GM23338 (cell line): ENCODE measurements at regions not wholly inside any gene's neighbourhood (a gene's known extent, or its start where the extent isn't known, plus 50 kb on each side); places are given as distances from the start of the nearest gene placed in this dataset.

Experiments
- ATAC-seq: fragments of 200-7000 bp; cut with Tn5 transposase; 3 replicates; pipeline ENCODE4 v1.9.1; 2020
- DNase-seq: peaks from one replicate; pipeline ENCODE4 v3.0.0-alpha.2; 2015; ENCODE audit warnings: low spot score
- H2AFZ ChIP-seq: fragments of 200-600 bp; sonication (generic); 2 replicates; pipeline ENCODE4 v1.8.0; 2016; ENCODE audit warnings: antibody characterized with exemption, mild to moderate bottlenecking, moderate library complexity
- H3F3A ChIP-seq: fragments of 200-600 bp; sonication (generic); replicated peaks from 2 replicates; pipeline ENCODE4 v1.8.0; 2017; ENCODE audit warnings: antibody characterized with exemption, mixed run types, low read depth
- H3K27ac ChIP-seq: fragments of 200-600 bp; sonication (generic); 2 replicates; pipeline ENCODE4 v1.6.1; 2016; ENCODE audit warnings: low read depth
- H3K27me3 ChIP-seq: fragments of 200-600 bp; sonication (generic); 2 replicates; pipeline ENCODE4 v1.8.0; 2016; ENCODE audit warnings: mild to moderate bottlenecking, mixed run types, moderate library complexity; ENCODE audit not compliant: insufficient read depth
- H3K36me3 ChIP-seq: fragments of 200-600 bp; sonication (generic); 2 replicates; pipeline ENCODE4 v1.8.0; 2016; ENCODE audit warnings: mild to moderate bottlenecking; ENCODE audit not compliant: insufficient read depth
- H3K4me1 ChIP-seq: fragments of 200-600 bp; sonication (generic); 2 replicates; pipeline ENCODE4 v1.8.0; 2016; ENCODE audit warnings: mild to moderate bottlenecking, moderate library complexity; ENCODE audit not compliant: insufficient read depth
- H3K4me2 ChIP-seq: fragments of 200-600 bp; sonication (generic); 2 replicates; pipeline ENCODE4 v1.7.1; 2017; ENCODE audit warnings: mixed run types
- H3K4me3 ChIP-seq: fragments of 200-600 bp; sonication (generic); 2 replicates; pipeline ENCODE4 v1.6.1; 2016; ENCODE audit warnings: mixed run types
- H3K79me2 ChIP-seq: fragments of 200-600 bp; sonication (generic); replicated peaks from 2 replicates; pipeline ENCODE4 v1.8.0; 2017; ENCODE audit warnings: mild to moderate bottlenecking; ENCODE audit not compliant: insufficient read depth
- H3K9me2 ChIP-seq: fragments of 200-600 bp; sonication (generic); 2 replicates; pipeline ENCODE4 v1.8.0; 2017; ENCODE audit not compliant: insufficient read depth
- H4K20me1 ChIP-seq: fragments of 200-600 bp; sonication (generic); replicated peaks from 2 replicates; pipeline ENCODE4 v1.8.0; 2017; ENCODE audit warnings: mild to moderate bottlenecking; ENCODE audit not compliant: insufficient read depth
- H3K27ac Mint-ChIP-seq: 2 replicates; pipeline ENCODE4 v1.8.0; 2020; ENCODE audit warnings: inconsistent platforms, mild to moderate bottlenecking, moderate library complexity, mixed read lengths
- H3K27me3 Mint-ChIP-seq: 3 replicates; pipeline ENCODE4 v1.8.0; 2022; ENCODE audit warnings: low read depth, mild to moderate bottlenecking, moderate library complexity, mixed read lengths, inconsistent platforms; ENCODE audit not compliant: insufficient read depth, poor library complexity
- H3K36me3 Mint-ChIP-seq: 3 replicates; pipeline ENCODE4 v1.8.0; 2021; ENCODE audit warnings: low read depth, mild to moderate bottlenecking, inconsistent platforms, moderate library complexity, mixed read lengths
- H3K4me1 Mint-ChIP-seq: 3 replicates; pipeline ENCODE4 v1.8.0; 2020; ENCODE audit warnings: mild to moderate bottlenecking, inconsistent platforms, mixed read lengths
- H3K4me3 Mint-ChIP-seq: 3 replicates; pipeline ENCODE4 v1.8.0; 2021; ENCODE audit warnings: moderate library complexity, mild to moderate bottlenecking, inconsistent platforms, mixed read lengths
- H3K9me3 Mint-ChIP-seq: 3 replicates; pipeline ENCODE4 v1.8.0; 2020; ENCODE audit warnings: moderate library complexity, mild to moderate bottlenecking, inconsistent platforms, mixed read lengths
- CREB1 ChIP-seq: fragments of 250-450 bp; sonication (Bioruptor Pico); IDR thresholded peaks from 2 replicates; pipeline ENCODE4 v1.5.0; 2020; ENCODE audit warnings: low read depth, mild to moderate bottlenecking, moderate library complexity
- CTCF ChIP-seq, 2 experiments: fragments of 200-600 bp in 1 of 2; sonication (generic) in 1 of 2; conservative IDR thresholded peaks; 2 replicates each; pipeline versions ENCODE4 v1.5.1 to v1.6.1; 2016 to 2017; ENCODE audit warnings: antibody characterized with exemption in 2 of 2, low read depth in 2 of 2, mild to moderate bottlenecking in 2 of 2, moderate library complexity in 1 of 2
- ETS1 ChIP-seq: IDR thresholded peaks from 2 replicates; pipeline ENCODE4 v1.6.1; 2016; ENCODE audit warnings: antibody characterized with exemption
- EZH2 ChIP-seq: fragments of 200-600 bp; sonication (generic); IDR thresholded peaks from one replicate; pipeline ENCODE4 v1.8.0; 2017; ENCODE audit warnings: antibody characterized with exemption, mild to moderate bottlenecking, low read depth; ENCODE audit not compliant: unreplicated experiment
- EZH2phosphoT487 ChIP-seq: fragments of 200-600 bp; sonication (generic); IDR thresholded peaks from one replicate; pipeline ENCODE4 v1.8.1; 2018; ENCODE audit warnings: antibody characterized with exemption; ENCODE audit not compliant: unreplicated experiment
- JUNB ChIP-seq: IDR thresholded peaks from one replicate; pipeline ENCODE4 v1.6.1; 2016; ENCODE audit warnings: antibody characterized with exemption; ENCODE audit not compliant: unreplicated experiment
- POLR2AphosphoS5 ChIP-seq: IDR thresholded peaks from 2 replicates; pipeline ENCODE4 v1.6.1; 2016; ENCODE audit warnings: antibody characterized with exemption, low read depth
- STAT1 ChIP-seq: IDR thresholded peaks from one replicate; pipeline ENCODE4 v1.6.1; 2016; ENCODE audit warnings: antibody characterized with exemption; ENCODE audit not compliant: unreplicated experiment
- ZNF114 ChIP-seq: fragments of 250-450 bp; sonication (Bioruptor Pico); IDR thresholded peaks from 2 replicates; pipeline ENCODE4 v1.5.0; 2020; ENCODE audit warnings: mild to moderate bottlenecking, moderate library complexity
- ZNF331 ChIP-seq: fragments of 250-450 bp; sonication (Bioruptor Pico); IDR thresholded peaks from 2 replicates; pipeline ENCODE4 v1.5.0; 2020; ENCODE audit warnings: low read depth, mild to moderate bottlenecking, moderate library complexity
- ZNF462 ChIP-seq: fragments of 250-450 bp; sonication (Bioruptor Pico); IDR thresholded peaks from 2 replicates; pipeline ENCODE4 v1.5.0; 2020; ENCODE audit warnings: mild to moderate bottlenecking, moderate library complexity

GRCh38 chr16:85511938-85512807 is 100.9 kb upstream of the GSE1 start (continued):
- TF ChIP-seq CTCF (conservative IDR thresholded peaks at IDR 0.05; ENCODE audit: low read depth in 2 of 2) (no peak), ETS1 (no peak)

GRCh38 chr16:85512808-85513115 is 100.4 kb upstream of the GSE1 start:
- Mint-ChIP-seq H3K27ac (no peak overlapping the region), H3K27me3 (peaks cover 23% of the 10 kb centered on the region), H3K4me3 (no peak overlapping the region), H3K4me1 (peaks cover 47% of the 10 kb centered on the region), H3K36me3 (no peaks in the 10 kb centered on the region; the same call in 2 of the 3 replicates), H3K9me3 (no peaks in the 10 kb centered on the region)
- H3K36me3 ChIP-seq: no peaks in the 10 kb centered on the region
- H3K4me1 ChIP-seq: no peaks in the 10 kb centered on the region; the same call in 1 of the 2 replicates
- H3K27me3 ChIP-seq: no peaks in the 10 kb centered on the region
- ATAC-seq (no peak), DNase-seq (no peak)
- no peaks in the 10 kb centered on the region for H3F3A ChIP-seq
- H3K4me2 ChIP-seq: no peak overlapping the region
- no peaks in the 10 kb centered on the region for H3K9me2 ChIP-seq
- no peaks in the 10 kb centered on the region for H3K79me2 ChIP-seq
- H3K27ac ChIP-seq: no peak overlapping the region
- no peak overlapping the region for H2AFZ ChIP-seq
- no peaks in the 10 kb centered on the region for H4K20me1 ChIP-seq
- H3K4me3 ChIP-seq: no peak overlapping the region
- TF ChIP-seq POLR2AphosphoS5 (no peak), EZH2phosphoT487 (no peak), CREB1 (CRISPR knock-in tag) (no peak), ETS1 (no peak), EZH2 (no peak), STAT1 (no peak), ZNF331 (CRISPR knock-in tag) (no peak), JUNB (no peak), ZNF462 (no peak), ZNF114 (CRISPR knock-in tag) (no peak)
